HG02885 (cell line): ENCODE measurements at regions not wholly inside any gene's neighbourhood (a gene's known extent, or its start where the extent isn't known, plus 50 kb on each side); places are given as distances from the start of the nearest gene placed in this dataset.
A peak's percentile ranks its signal among the peaks of the same experiment; 100 is the strongest.

Experiments used
- ATAC-seq: cut with Tn5 transposase; IDR thresholded peaks from one replicate; pipeline ENCODE4 v1.9.1; 2021; ENCODE audit warnings: mild to moderate bottlenecking; ENCODE audit not compliant: unreplicated experiment, poor library complexity

- no peak for ATAC-seq
These were observed 267.6 kb downstream of the AEBP2 start for GRCh38 chr12:19706936-19707335.

- no peak for ATAC-seq
These were observed 268.7 kb downstream of the AEBP2 start for GRCh38 chr12:19707948-19708409.

GRCh38 chr12:19709889-19710288 lies 270.6 kb downstream of the AEBP2 start:
- ATAC-seq: no peak

- no peak for ATAC-seq
These were observed 271.8 kb downstream of the AEBP2 start for GRCh38 chr12:19710811-19711793.

- no peak for ATAC-seq
These were observed 272.7 kb downstream of the AEBP2 start for GRCh38 chr12:19712041-19712440.

- no peak for ATAC-seq
These were observed 279.1 kb downstream of the AEBP2 start for GRCh38 chr12:19718401-19718800.

GRCh38 chr12:19719672-19720071 lies 280.4 kb downstream of the AEBP2 start:
- ATAC-seq: no peak

GRCh38 chr12:19726122-19726521 lies 286.8 kb downstream of the AEBP2 start:
- ATAC-seq: no peak

- ATAC-seq: no peak
These were observed 287.3 kb downstream of the AEBP2 start for GRCh38 chr12:19726592-19726991.

- ATAC-seq: no peak
These were observed 297.7 kb downstream of the AEBP2 start for GRCh38 chr12:19737019-19737418.

- ATAC-seq: peak; percentile 62
These were observed 300.0 kb downstream of the AEBP2 start for GRCh38 chr12:19739195-19739776.

- ATAC-seq: no peak
These were observed 301.3 kb downstream of the AEBP2 start for GRCh38 chr12:19740472-19741131.

- ATAC-seq: no peak
These were observed 301.8 kb downstream of the AEBP2 start for GRCh38 chr12:19741132-19741489.

- no peak for ATAC-seq
These were observed 305.5 kb downstream of the AEBP2 start for GRCh38 chr12:19744705-19745218.

GRCh38 chr12:19746471-19746870 lies 307.2 kb downstream of the AEBP2 start:
- no peak for ATAC-seq

- ATAC-seq: no peak
These were observed 310.7 kb downstream of the AEBP2 start for GRCh38 chr12:19749906-19750574.

- no peak for ATAC-seq
These were observed 311.8 kb downstream of the AEBP2 start for GRCh38 chr12:19751078-19751477.

GRCh38 chr12:19752712-19753111 lies 313.4 kb downstream of the AEBP2 start:
- ATAC-seq: no peak

- ATAC-seq: no peak
These were observed 315.8 kb downstream of the AEBP2 start for GRCh38 chr12:19755136-19755535.

- peak; percentile 80 for ATAC-seq
These were observed 318.1 kb downstream of the AEBP2 start for GRCh38 chr12:19757317-19757877.
